ENCODE measurements at regions not wholly inside any gene's neighbourhood (a gene's known extent, or its start where the extent isn't known, plus 50 kb on each side); places are given as distances from the start of the nearest gene placed in this dataset.

DNA sequence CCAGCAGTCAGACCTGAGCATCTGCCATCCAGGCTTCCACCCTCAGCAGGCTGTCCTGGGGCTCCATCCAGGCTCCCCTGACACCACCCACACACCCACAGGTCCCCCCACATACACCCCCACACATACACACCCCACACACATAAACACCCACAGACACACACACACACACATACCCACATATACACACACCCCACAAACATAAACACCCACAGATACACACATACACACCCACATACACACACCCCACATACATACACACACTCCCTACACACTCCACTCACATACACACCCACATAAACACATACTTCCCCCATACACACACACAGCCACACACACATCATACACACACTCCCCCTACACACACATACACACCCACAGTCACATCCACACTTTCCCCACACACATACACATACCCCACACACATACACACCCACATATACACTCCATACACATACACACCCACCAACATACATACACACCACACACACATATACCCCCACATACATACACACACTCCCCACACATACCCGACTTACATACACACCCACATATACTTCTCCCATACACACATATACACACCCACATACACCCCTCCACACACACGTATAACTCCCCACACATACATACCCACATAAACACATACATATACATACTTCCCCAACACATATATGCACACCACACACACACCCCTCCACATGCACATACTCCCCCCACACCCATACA lies 183.3 kb upstream of the ETAA1 start:
- TF ChIP-seq, protein P1, sequence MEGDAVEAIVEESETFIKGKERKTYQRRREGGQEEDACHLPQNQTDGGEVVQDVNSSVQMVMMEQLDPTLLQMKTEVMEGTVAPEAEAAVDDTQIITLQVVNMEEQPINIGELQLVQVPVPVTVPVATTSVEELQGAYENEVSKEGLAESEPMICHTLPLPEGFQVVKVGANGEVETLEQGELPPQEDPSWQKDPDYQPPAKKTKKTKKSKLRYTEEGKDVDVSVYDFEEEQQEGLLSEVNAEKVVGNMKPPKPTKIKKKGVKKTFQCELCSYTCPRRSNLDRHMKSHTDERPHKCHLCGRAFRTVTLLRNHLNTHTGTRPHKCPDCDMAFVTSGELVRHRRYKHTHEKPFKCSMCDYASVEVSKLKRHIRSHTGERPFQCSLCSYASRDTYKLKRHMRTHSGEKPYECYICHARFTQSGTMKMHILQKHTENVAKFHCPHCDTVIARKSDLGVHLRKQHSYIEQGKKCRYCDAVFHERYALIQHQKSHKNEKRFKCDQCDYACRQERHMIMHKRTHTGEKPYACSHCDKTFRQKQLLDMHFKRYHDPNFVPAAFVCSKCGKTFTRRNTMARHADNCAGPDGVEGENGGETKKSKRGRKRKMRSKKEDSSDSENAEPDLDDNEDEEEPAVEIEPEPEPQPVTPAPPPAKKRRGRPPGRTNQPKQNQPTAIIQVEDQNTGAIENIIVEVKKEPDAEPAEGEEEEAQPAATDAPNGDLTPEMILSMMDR (IDR thresholded peaks at IDR 0.05; ENCODE audit: low read depth, low read length) = no peak

DNA sequence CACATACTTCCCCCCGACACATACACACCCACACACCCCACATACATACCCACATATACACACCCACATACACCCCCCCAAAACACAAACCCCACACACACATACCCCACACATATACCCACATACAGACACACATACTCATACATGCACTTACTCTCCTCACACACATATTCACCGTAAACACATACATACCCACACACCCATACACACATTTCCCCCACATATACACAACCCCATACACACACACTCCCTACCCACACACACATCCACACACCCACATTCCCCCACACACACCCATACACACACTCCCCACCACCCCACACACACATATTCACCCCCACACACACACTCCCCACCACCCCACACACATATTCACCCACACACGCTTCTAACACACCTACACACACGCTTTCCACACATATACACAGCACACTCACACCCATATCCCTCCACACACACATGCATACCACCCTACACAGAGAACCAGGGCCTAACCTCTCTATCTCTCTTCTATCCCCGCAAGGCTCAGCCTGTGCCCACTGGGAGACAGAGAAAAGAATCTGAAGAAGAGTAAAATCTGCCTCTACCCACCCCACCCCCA lies 182.4 kb upstream of the ETAA1 start:
- Histone ChIP-seq H3K9me3 (ENCODE audit: low read depth) (no peaks in the 10 kb centered on the region), H3K36me3 (no peaks in the 10 kb centered on the region), H3K4me3 (no peak overlapping the region), H3K27ac (no peak overlapping the region), H3K27me3 (no peaks in the 10 kb centered on the region), H3K4me1 (ENCODE audit: low read depth) (peaks cover 21% of the 10 kb centered on the region)
- TF ChIP-seq, protein P1 (IDR thresholded peaks at IDR 0.05; ENCODE audit: low read depth, low read length) = no peak
- no peak for DNase-seq (ENCODE audit: low read depth in 1 of 2, low spot score in 1 of 2)

More for the DNA sequence above, 183.3 kb upstream of the ETAA1 start:
- Histone ChIP-seq H3K4me1 (ENCODE audit: low read depth) (peaks cover 21% of the 10 kb centered on the region), H3K27me3 (no peaks in the 10 kb centered on the region), H3K4me3 (no peak overlapping the region), H3K36me3 (no peaks in the 10 kb centered on the region), H3K9me3 (ENCODE audit: low read depth) (no peaks in the 10 kb centered on the region), H3K27ac (no peak overlapping the region)
- no peak for DNase-seq (ENCODE audit: low read depth in 1 of 2, low spot score in 1 of 2)

DNA sequence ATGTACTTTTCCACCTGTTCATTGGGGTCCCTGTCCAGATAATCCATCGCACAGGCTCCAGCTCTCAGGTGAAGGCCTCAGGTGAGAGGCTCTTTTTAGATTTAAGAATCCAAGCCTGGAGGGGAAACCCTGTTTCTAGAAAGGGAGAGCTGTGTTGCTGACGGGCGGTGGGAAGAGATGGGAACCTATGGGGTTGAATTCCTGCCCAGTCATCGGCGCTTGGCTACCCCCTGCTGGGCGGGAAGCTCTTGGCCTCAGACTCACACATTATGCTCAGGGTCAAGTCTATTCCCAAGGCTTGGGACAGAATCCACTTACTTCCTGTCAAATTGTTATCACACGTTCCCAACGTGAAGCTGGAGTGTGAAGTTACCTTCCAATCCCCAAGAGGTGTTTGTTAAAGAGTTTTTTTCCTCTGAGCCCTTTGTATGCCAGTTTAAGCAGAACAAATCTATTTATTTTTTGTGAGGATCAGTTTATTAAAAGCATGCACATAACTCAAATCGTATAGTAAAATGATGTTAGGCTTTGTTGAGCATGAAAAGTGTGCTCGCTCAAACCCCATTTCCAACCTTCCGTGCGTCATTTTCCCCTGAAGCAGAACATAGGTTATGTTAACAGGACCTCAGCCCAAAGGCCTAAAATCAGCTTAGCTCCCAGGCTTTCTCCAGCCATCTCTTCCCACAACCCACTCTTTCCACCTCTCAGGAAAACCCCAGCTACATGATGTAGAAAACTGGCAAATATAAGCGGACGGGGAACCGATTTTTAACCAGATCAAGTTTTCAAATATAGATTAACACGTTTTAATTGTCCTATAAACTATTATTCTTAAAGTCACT lies 181.7 kb upstream of the ETAA1 start:
- no peaks in the 10 kb centered on the region for H3K9me3 ChIP-seq (ENCODE audit: low read depth)
- H3K4me3 ChIP-seq = no peak overlapping the region
- H3K27me3 ChIP-seq = no peaks in the 10 kb centered on the region
- TF ChIP-seq, protein P1 (IDR thresholded peaks at IDR 0.05; ENCODE audit: low read depth, low read length) = peak; percentile 84
- peak; percentile 83 to 87 for DNase-seq (ENCODE audit: low read depth in 1 of 2, low spot score in 1 of 2)
- H3K27ac ChIP-seq = peak overlapping the region; percentile 37
- peaks cover 21% of the 10 kb centered on the region for H3K4me1 ChIP-seq (ENCODE audit: low read depth)
- no peaks in the 10 kb centered on the region for H3K36me3 ChIP-seq

DNA sequence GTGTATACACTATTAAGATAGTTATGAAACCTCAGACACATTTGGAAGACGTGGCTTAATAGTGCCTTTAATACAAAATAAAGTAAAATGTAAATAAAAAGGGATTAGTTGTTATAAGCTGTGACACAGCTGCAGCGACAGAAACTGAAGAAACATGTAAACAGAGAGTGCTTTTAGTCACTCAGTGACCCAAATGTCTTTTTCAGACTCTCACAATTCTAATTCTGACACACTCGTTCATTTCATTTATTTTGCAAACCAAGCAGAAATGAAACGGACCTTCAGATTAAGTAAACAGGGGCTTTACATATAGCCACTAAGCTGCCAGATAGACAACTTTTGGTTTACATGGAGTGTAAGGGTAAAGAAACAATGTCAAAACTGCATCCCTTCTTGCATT lies 181.0 kb upstream of the ETAA1 start:
- H3K27me3 ChIP-seq = no peaks in the 10 kb centered on the region
- no peak overlapping the region for H3K27ac ChIP-seq

DNA sequence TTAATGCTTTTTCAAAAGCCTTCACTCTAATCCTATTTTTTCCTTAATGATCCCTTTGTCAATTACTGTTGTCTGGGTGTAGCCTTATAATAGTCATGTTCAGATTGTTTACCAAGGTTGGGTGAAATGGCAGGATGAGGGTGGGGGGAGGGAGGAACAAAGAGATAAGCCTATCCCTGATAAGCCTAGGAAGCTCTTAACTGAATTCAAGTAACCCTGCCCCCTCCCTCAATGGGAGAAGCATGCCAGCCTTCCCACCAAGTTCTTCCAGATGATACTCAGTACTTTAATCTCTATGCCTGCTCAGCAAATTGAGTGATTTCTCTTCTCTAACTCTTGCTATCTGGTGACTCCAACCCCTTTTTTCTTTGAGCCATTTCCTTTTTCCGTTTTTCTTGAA lies 180.3 kb upstream of the ETAA1 start:
- Histone ChIP-seq H3K36me3 (no peaks in the 10 kb centered on the region), H3K4me1 (ENCODE audit: low read depth) (peaks cover 21% of the 10 kb centered on the region), H3K27me3 (no peaks in the 10 kb centered on the region), H3K27ac (peak overlapping the region; percentile 2), H3K4me3 (no peak overlapping the region), H3K9me3 (ENCODE audit: low read depth) (no peaks in the 10 kb centered on the region)
- TF ChIP-seq, protein P1 (IDR thresholded peaks at IDR 0.05; ENCODE audit: low read depth, low read length) = no peak
- DNase-seq (ENCODE audit: low read depth in 1 of 2, low spot score in 1 of 2) = no peak

More for the DNA sequence above, 181.0 kb upstream of the ETAA1 start:
- Histone ChIP-seq H3K9me3 (ENCODE audit: low read depth) (no peaks in the 10 kb centered on the region), H3K36me3 (no peaks in the 10 kb centered on the region), H3K4me1 (ENCODE audit: low read depth) (peaks cover 21% of the 10 kb centered on the region), H3K4me3 (no peak overlapping the region)
- no peak for DNase-seq (ENCODE audit: low read depth in 1 of 2, low spot score in 1 of 2)
- TF ChIP-seq, protein P1 (IDR thresholded peaks at IDR 0.05; ENCODE audit: low read depth, low read length) = no peak

All from cardiac muscle cell (in vitro differentiated cells and primary cell).